ENCODE measurements at regions not wholly inside any gene's neighbourhood (a gene's known extent, or its start where the extent isn't known, plus 50 kb on each side); places are given as distances from the start of the nearest gene placed in this dataset.

GRCh38 chrX:39938466-39938865, 159.3 kb downstream of the BCOR start:
- peaks cover 0 to 2% (median 0%) of the 10 kb centered on the region in 3 experiments; a peak in 3 of 7 replicates for H3K36me3 Mint-ChIP-seq (ENCODE audit: insufficient read depth in 1 of 3, low read depth in 3 of 3)
- no peak overlapping the region for H2AK5ac ChIP-seq (ENCODE audit: insufficient read length, low read length)

More at GRCh38 chrX:39938466-39938865, 159.3 kb downstream of the BCOR start:
- WGBS (ENCODE audit: extremely low coverage, insufficient read length, low lambda C conversion rate): no CpG with 5 or more reads among the region's 6 CpGs
- Histone ChIP-seq H3K27ac (ENCODE audit: insufficient read length, low read depth, low read length) (no peak overlapping the region), H3K56ac (ENCODE audit: insufficient read length, low read depth, low read length) (no peak overlapping the region), H4K5ac (ENCODE audit: insufficient read length, low read depth, low read length) (no peak overlapping the region), H3T11ph (ENCODE audit: low read length) (no peak overlapping the region), H3K23ac (ENCODE audit: insufficient read length, low read depth, low read length) (no peak overlapping the region), H3K9me3 (ENCODE audit: control insufficient read depth, low read depth, low read length) (no peaks in the 10 kb centered on the region), H3K4me1 (ENCODE audit: insufficient read depth, low read length) (peaks cover 2% of the 10 kb centered on the region; the same call in 1 of the 2 replicates), H3K4ac (ENCODE audit: low read depth, low read length) (no peak overlapping the region), H3K27me3 (ENCODE audit: insufficient read depth, low read length) (no peaks in the 10 kb centered on the region), H2BK15ac (ENCODE audit: low read depth, low read length) (no peak overlapping the region), H2BK20ac (ENCODE audit: low read depth, low read length, poor library complexity, severe bottlenecking) (no peak overlapping the region), H3K23me2 (ENCODE audit: insufficient read length, low read depth, low read length, poor library complexity, severe bottlenecking) (no peaks in the 10 kb centered on the region), H4K8ac (replicated peaks; ENCODE audit: insufficient read length, low read depth, low read length) (no peak overlapping the region), H3K4me2 (ENCODE audit: insufficient read depth, insufficient read length, low read length) (no peak overlapping the region), H3K79me2 (ENCODE audit: insufficient read depth, low read length) (no peaks in the 10 kb centered on the region), H3K14ac (ENCODE audit: insufficient read depth, low read length) (no peak overlapping the region), H2BK120ac (ENCODE audit: low read depth, low read length, poor library complexity, severe bottlenecking) (no peak overlapping the region), H2BK5ac (ENCODE audit: insufficient read length, low read length) (no peak overlapping the region), H3K9ac (ENCODE audit: extremely low read depth, insufficient read length, low read length) (no peak overlapping the region), H2AFZ (ENCODE audit: low read length) (no peak overlapping the region), H3K79me1 (ENCODE audit: insufficient read depth, low read depth, low read length, poor library complexity, severe bottlenecking) (no peaks in the 10 kb centered on the region), H4K20me1 (ENCODE audit: control insufficient read depth, insufficient read depth, insufficient read length) (no peaks in the 10 kb centered on the region), H2BK12ac (ENCODE audit: insufficient read length, low read depth, low read length) (no peak overlapping the region), H3K18ac (ENCODE audit: insufficient read length, low read depth, low read length) (no peak overlapping the region), H4K91ac (ENCODE audit: insufficient read length, low read depth, low read length) (no peak overlapping the region)
- Mint-ChIP-seq H3K27ac (no peak overlapping the region), H3K9me3 (peaks cover 48 to 57% of the 10 kb centered on the region in 2 experiments), H3K27me3 (ENCODE audit: low read depth) (peaks cover 6% of the 10 kb centered on the region), H3K4me3 (no peak overlapping the region), H3K4me1 (peaks cover 13 to 18% of the 10 kb centered on the region in 2 experiments)
- DNase-seq: no peak
- TF ChIP-seq CTCF (conservative IDR thresholded peaks at IDR 0.05): no peak

All from H9 (cell line).